NCI-H2196 treated with DMSO at 0.1 percent for 48 hours (cell line): ENCODE measurements at regions not wholly inside any gene's neighbourhood (a gene's known extent, or its start where the extent isn't known, plus 50 kb on each side); places are given as distances from the start of the nearest gene placed in this dataset.
A peak's percentile ranks its signal among the peaks of the same experiment; 100 is the strongest.
"Not testable (repeated sequence)": the region's sequence is repeated elsewhere in the genome, so short reads cannot be mapped to it uniquely, and the experiment has no call there.

ENCODE experiments used
- DNase-seq: peaks from one replicate; lab custom pipeline; 2025; ENCODE audit not compliant: unreplicated experiment; lab: John Stamatoyannopoulos, UW

GRCh38 chr20:6662309-6662708 lies 105.2 kb upstream of the BMP2 start:
- DNase-seq, result no peak

GRCh38 chr20:6660441-6660840 lies 107.0 kb upstream of the BMP2 start:
- DNase-seq, result no peak

GRCh38 chr20:6658909-6659308 lies 108.6 kb upstream of the BMP2 start:
- DNase-seq, result not testable (repeated sequence)

- DNase-seq, result no peak
Measured at GRCh38 chr20:6657904-6658303, 109.6 kb upstream of the BMP2 start.

- no peak for DNase-seq
Measured at GRCh38 chr20:6657111-6657510, 110.4 kb upstream of the BMP2 start.

GRCh38 chr20:6654513-6655252 lies 112.8 kb upstream of the BMP2 start:
- DNase-seq, result no peak

- DNase-seq, result no peak
Measured at GRCh38 chr20:6651561-6651960, 115.9 kb upstream of the BMP2 start.

- DNase-seq, result no peak
Measured at GRCh38 chr20:6651016-6651415, 116.5 kb upstream of the BMP2 start.

GRCh38 chr20:6646021-6646636 lies 121.4 kb upstream of the BMP2 start:
- DNase-seq, result no peak

- DNase-seq, result no peak
Measured at GRCh38 chr20:6644813-6645628, 122.5 kb upstream of the BMP2 start.

GRCh38 chr20:6641012-6641411 lies 126.5 kb upstream of the BMP2 start:
- no peak for DNase-seq

GRCh38 chr20:6637160-6637579 lies 130.3 kb upstream of the BMP2 start:
- no peak for DNase-seq

- peak; percentile 61 for DNase-seq
Measured at GRCh38 chr20:6636209-6637159, 131.0 kb upstream of the BMP2 start.

- no peak for DNase-seq
Measured at GRCh38 chr20:6635034-6635736, 132.3 kb upstream of the BMP2 start.

GRCh38 chr20:6632187-6632586 lies 135.3 kb upstream of the BMP2 start:
- DNase-seq, result no peak

- no peak for DNase-seq
Measured at GRCh38 chr20:6630514-6630913, 137.0 kb upstream of the BMP2 start.

GRCh38 chr20:6629564-6629963 lies 137.9 kb upstream of the BMP2 start:
- no peak for DNase-seq

GRCh38 chr20:6626805-6627204 lies 140.7 kb upstream of the BMP2 start:
- DNase-seq, result no peak

GRCh38 chr20:6623989-6624388 lies 143.5 kb upstream of the BMP2 start:
- DNase-seq, result no peak

GRCh38 chr20:6622041-6622440 lies 145.4 kb upstream of the BMP2 start:
- DNase-seq, result no peak
